Suprapubic skin (tissue), 4 donors: ENCODE measurements at regions not wholly inside any gene's neighbourhood (a gene's known extent, or its start where the extent isn't known, plus 50 kb on each side); places are given as distances from the start of the nearest gene placed in this dataset.

Experiments
- DNase-seq, 2 donors: peaks; one replicate each; pipeline ENCODE4 v3.0.0-alpha.2; 2019; ENCODE audit warnings: low spot score in 2 of 2
- H3K27ac ChIP-seq: fragments of 200-600 bp; sonication (generic); one replicate; pipeline ENCODE4 v1.5.1; 2019
- H3K27me3 ChIP-seq: fragments of 200-600 bp; sonication (generic); one replicate; pipeline ENCODE4 v1.5.1; 2019
- H3K36me3 ChIP-seq: fragments of 200-600 bp; sonication (generic); one replicate; pipeline ENCODE4 v1.5.1; 2019
- H3K4me1 ChIP-seq: fragments of 200-600 bp; sonication (generic); one replicate; pipeline ENCODE4 v1.5.1; 2019
- H3K4me3 ChIP-seq: fragments of 200-600 bp; sonication (generic); one replicate; pipeline ENCODE4 v1.5.1; 2019; ENCODE audit warnings: mild to moderate bottlenecking
- H3K9me3 ChIP-seq: fragments of 200-600 bp; sonication (generic); one replicate; pipeline ENCODE4 v1.5.1; 2019
- CTCF ChIP-seq, 2 donors: fragments of 200-600 bp in 1 of 2; fragments of 450-650 bp in 1 of 2; sonication (generic) in 1 of 2; IDR thresholded peaks; one replicate each; pipeline ENCODE4 v1.5.1; 2016 to 2019; ENCODE audit warnings: antibody characterized with exemption in 2 of 2, mild to moderate bottlenecking in 1 of 2, moderate library complexity in 1 of 2
- EP300 ChIP-seq: sonication (generic); formaldehyde crosslinking; IDR thresholded peaks from one replicate; pipeline ENCODE4 v1.6.1; 2017; ENCODE audit warnings: antibody characterized with exemption
- POLR2A ChIP-seq, 2 donors: fragments of 450-650 bp; IDR thresholded peaks; one replicate each; pipeline ENCODE4 v1.6.1; 2017; ENCODE audit warnings: antibody characterized with exemption in 2 of 2, mild to moderate bottlenecking in 2 of 2, moderate library complexity in 2 of 2
- POLR2AphosphoS5 ChIP-seq, 3 donors: sonication (generic); formaldehyde crosslinking; IDR thresholded peaks; one replicate each; pipeline ENCODE4 v1.6.1; 2017; ENCODE audit warnings: antibody characterized with exemption in 3 of 3
- WGBS: methylation state at CpG from one replicate; pipeline ENCODE4 v1.1.5; 2018; 5-methylcytosine and 5-hydroxymethylcytosine counted together

GRCh38 chr20:41889844-41890224 lies 271.7 kb upstream of the CHD6 start:
- Histone ChIP-seq H3K36me3 (no peaks in the 10 kb centered on the region), H3K27ac (no peak overlapping the region)
- WGBS = 18% methylated on average over 4 of the region's 4 CpGs

DNA sequence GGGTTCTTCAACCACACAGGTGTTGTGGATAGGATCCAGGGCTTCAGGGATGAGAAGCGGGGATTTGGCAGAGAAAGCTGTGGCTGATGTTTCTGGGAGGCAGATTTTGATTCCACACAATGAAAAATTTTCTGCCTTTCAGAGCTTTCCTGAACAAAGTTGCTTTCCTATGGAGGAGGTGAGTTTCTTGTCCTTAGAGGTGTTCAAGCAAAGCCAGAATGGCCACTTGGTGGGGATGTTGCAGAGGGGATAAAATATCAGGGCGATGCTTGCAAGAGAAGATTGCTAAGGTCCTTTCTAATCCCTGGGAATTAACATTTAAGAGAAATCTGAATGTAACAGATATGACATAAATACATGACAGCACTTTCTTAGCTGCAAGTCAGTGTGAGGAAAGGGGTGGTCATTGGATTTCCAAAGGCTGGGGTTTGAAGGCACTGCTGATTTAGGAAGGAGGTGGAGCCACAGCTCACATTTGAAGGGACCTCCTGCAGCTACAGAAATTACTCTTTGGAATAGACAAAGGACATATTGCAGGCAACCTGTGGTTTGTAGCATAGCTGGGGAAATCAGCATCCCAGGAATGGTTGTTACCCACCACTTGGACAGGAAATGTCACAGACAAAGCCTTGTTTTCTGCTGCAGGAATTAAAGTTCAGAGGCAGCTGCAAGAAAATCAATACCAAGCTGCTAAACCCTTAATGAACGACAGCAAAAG lies 271.1 kb upstream of the CHD6 start:
- no peak for TF ChIP-seq POLR2AphosphoS5 (IDR thresholded peaks at IDR 0.05)
- no peak for TF ChIP-seq CTCF (IDR thresholded peaks at IDR 0.05)
- TF ChIP-seq EP300 = no peak
- TF ChIP-seq POLR2A (IDR thresholded peaks at IDR 0.05) = no peak
- no peak overlapping the region for H3K27ac ChIP-seq
- H3K27me3 ChIP-seq = no peaks in the 10 kb centered on the region
- H3K36me3 ChIP-seq = no peaks in the 10 kb centered on the region
- no peak overlapping the region for H3K4me3 ChIP-seq
- WGBS = 67% methylated on average over 3 of the region's 3 CpGs
- H3K4me1 ChIP-seq = peaks cover 23% of the 10 kb centered on the region
- H3K9me3 ChIP-seq = no peaks in the 10 kb centered on the region
- DNase-seq = no peak

More at GRCh38 chr20:41889844-41890224, 271.7 kb upstream of the CHD6 start:
- no peak for DNase-seq
- H3K27me3 ChIP-seq = no peaks in the 10 kb centered on the region
- no peak overlapping the region for H3K4me3 ChIP-seq
- peaks cover 20% of the 10 kb centered on the region for H3K4me1 ChIP-seq
- TF ChIP-seq EP300 = no peak
- H3K9me3 ChIP-seq = no peaks in the 10 kb centered on the region

DNA sequence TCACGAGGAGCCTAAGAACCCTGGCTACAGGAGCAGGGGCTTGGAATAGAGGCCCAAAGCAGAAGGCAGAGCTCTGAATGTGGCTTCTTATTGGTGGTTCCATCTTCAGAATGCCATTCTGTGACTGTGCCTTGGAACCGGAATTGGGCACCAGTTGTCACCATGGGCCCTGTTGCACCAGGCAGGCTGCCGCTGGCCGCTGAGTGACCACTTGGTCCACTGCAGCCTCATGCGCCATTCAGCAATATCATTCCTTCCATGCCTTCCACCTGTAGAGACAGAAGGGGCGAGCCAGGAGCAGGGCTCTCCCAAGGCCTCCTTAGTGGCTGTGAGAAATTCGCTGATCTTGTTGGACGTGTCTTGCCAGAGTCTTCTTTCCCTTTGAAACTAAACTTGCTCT lies 270.3 kb upstream of the CHD6 start:
- Histone ChIP-seq H3K4me3 (no peak overlapping the region), H3K27ac (no peak overlapping the region), H3K27me3 (no peaks in the 10 kb centered on the region), H3K9me3 (no peaks in the 10 kb centered on the region), H3K36me3 (no peaks in the 10 kb centered on the region), H3K4me1 (peaks cover 23% of the 10 kb centered on the region)
- WGBS = 88% methylated on average over 8 of the region's 8 CpGs
- no peak for TF ChIP-seq CTCF (IDR thresholded peaks at IDR 0.05)
- TF ChIP-seq POLR2AphosphoS5 (IDR thresholded peaks at IDR 0.05) = no peak
- TF ChIP-seq EP300 = no peak
- DNase-seq = no peak

DNA sequence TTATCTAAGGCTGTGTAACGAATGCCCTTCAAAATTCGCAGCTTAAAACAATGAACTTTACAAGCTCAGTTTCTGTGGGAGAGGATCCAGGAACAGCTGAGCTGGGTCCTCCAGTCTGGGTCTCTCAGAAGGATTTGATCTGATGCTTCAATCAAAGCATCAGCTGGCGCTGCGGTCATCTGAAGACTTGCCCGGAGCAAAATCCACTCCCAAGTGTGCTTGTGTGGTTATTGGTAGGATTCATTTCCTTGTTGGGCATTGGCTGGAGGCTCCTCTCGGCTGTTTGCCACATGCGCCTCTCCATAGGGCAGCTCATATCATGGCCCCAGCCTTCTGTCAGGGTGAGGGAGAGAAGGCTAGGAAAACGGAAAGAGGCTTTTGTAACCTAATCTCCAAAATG lies 269.3 kb upstream of the CHD6 start:
- WGBS = 81% methylated on average over 8 of the region's 8 CpGs

DNA sequence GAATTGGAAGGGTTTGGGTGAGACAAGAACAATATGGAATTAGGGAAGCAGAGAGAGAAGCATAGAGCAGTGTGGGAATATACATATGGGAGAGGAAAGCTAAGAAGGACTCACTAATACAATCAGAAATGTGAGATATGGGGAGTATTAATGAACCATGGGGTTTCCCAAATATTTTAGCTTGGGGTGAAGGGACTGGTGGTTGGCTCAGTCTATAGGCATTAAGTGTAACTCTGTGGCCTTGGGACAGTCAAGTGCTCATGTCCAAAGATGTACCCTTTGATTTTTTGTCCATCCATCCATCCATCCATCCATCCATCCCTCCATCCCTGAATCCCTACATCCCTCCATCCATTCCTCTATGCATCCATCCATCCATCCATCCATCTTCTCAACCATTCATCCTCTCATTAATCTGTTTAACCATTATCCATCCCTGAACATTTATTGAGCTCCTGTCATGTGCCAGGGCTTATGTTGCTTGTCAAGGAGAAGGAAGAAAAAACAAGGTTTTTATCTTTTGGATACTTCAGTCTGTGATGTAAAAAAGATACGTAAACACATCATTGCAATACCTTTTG lies 263.4 kb upstream of the CHD6 start:
- Histone ChIP-seq H3K4me1 (peaks cover 4% of the 10 kb centered on the region), H3K27ac (no peak overlapping the region), H3K36me3 (no peaks in the 10 kb centered on the region), H3K27me3 (peaks cover 2% of the 10 kb centered on the region), H3K4me3 (no peak overlapping the region), H3K9me3 (no peaks in the 10 kb centered on the region)
- TF ChIP-seq POLR2A (IDR thresholded peaks at IDR 0.05) (no peak), EP300 (no peak), CTCF (IDR thresholded peaks at IDR 0.05) (no peak), POLR2AphosphoS5 (IDR thresholded peaks at IDR 0.05) (no peak)
- no peak for DNase-seq
- 79% methylated on average over 1 of the region's 1 CpG for WGBS

More for the DNA sequence above, 269.3 kb upstream of the CHD6 start:
- Histone ChIP-seq H3K4me3 (no peak overlapping the region), H3K27ac (no peak overlapping the region), H3K9me3 (no peaks in the 10 kb centered on the region), H3K27me3 (no peaks in the 10 kb centered on the region), H3K4me1 (peaks cover 23% of the 10 kb centered on the region), H3K36me3 (no peaks in the 10 kb centered on the region)
- TF ChIP-seq POLR2AphosphoS5 (IDR thresholded peaks at IDR 0.05) (no peak), EP300 (no peak)
- no peak for DNase-seq

DNA sequence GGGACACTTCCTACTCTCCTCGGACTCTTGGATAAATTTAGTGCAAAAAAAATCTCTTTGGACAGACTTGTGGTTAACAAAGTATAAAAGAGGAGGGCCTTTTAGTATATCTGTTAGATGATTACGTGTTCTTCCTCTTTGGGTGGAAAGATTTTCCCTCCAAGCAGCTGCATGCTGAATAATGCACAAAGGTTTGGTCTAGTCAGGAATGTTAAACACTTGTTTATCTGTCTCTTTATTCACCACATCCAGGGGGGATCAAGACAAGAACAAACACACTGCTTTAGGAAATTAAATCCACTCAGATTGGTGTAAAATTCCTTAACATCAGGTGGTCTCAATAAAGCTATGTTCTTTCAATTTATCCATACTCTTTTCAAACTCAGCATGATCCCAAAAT lies 260.9 kb upstream of the CHD6 start:
- Histone ChIP-seq H3K27me3 (peaks cover 7% of the 10 kb centered on the region), H3K36me3 (no peaks in the 10 kb centered on the region), H3K27ac (no peak overlapping the region), H3K9me3 (no peaks in the 10 kb centered on the region), H3K4me1 (no peaks in the 10 kb centered on the region), H3K4me3 (no peak overlapping the region)
- TF ChIP-seq CTCF (IDR thresholded peaks at IDR 0.05) (no peak), EP300 (no peak), POLR2A (IDR thresholded peaks at IDR 0.05) (no peak), POLR2AphosphoS5 (IDR thresholded peaks at IDR 0.05) (no peak)
- no peak for DNase-seq
- WGBS = 56% methylated on average over 2 of the region's 2 CpGs
